GM21381 (cell line): ENCODE measurements at regions not wholly inside any gene's neighbourhood (a gene's known extent, or its start where the extent isn't known, plus 50 kb on each side); places are given as distances from the start of the nearest gene placed in this dataset.

Experiments
- ATAC-seq: cut with Tn5 transposase; IDR thresholded peaks from one replicate; pipeline ENCODE4 v1.9.1; 2021; ENCODE audit warnings: mild to moderate bottlenecking, moderate library complexity; ENCODE audit not compliant: unreplicated experiment

GRCh38 chr5:2575292-2575691 lies 176.2 kb downstream of the IRX2 start:
- no peak for ATAC-seq

- ATAC-seq, result no peak
Observed at GRCh38 chr5:2574155-2574554, 177.3 kb downstream of the IRX2 start.

- ATAC-seq, result no peak
Observed at GRCh38 chr5:2570586-2570985, 180.9 kb downstream of the IRX2 start.

- ATAC-seq, result no peak
Observed at GRCh38 chr5:2569774-2570542, 181.5 kb downstream of the IRX2 start.

- ATAC-seq, result no peak
Observed at GRCh38 chr5:2569176-2569575, 182.3 kb downstream of the IRX2 start.

- no peak for ATAC-seq
Observed at GRCh38 chr5:2566284-2566683, 185.2 kb downstream of the IRX2 start.

GRCh38 chr5:2565147-2565546 lies 186.3 kb downstream of the IRX2 start:
- no peak for ATAC-seq

GRCh38 chr5:2563046-2563445 lies 188.4 kb downstream of the IRX2 start:
- ATAC-seq, result no peak

GRCh38 chr5:2562036-2562435 lies 189.4 kb downstream of the IRX2 start:
- no peak for ATAC-seq

GRCh38 chr5:2560435-2560834 lies 191.0 kb downstream of the IRX2 start:
- no peak for ATAC-seq

GRCh38 chr5:2557435-2557834 lies 194.0 kb downstream of the IRX2 start:
- no peak for ATAC-seq

- no peak for ATAC-seq
Observed at GRCh38 chr5:2556375-2556966, 195.0 kb downstream of the IRX2 start.

- no peak for ATAC-seq
Observed at GRCh38 chr5:2553611-2554010, 197.9 kb downstream of the IRX2 start.

GRCh38 chr5:2550509-2550908 lies 201.0 kb downstream of the IRX2 start:
- no peak for ATAC-seq

GRCh38 chr5:2549900-2550299 lies 201.6 kb downstream of the IRX2 start:
- no peak for ATAC-seq

- no peak for ATAC-seq
Observed at GRCh38 chr5:2549354-2549753, 202.1 kb downstream of the IRX2 start.

- no peak for ATAC-seq
Observed at GRCh38 chr5:2546938-2547337, 204.5 kb downstream of the IRX2 start.

GRCh38 chr5:2544003-2544402 lies 207.5 kb downstream of the IRX2 start:
- ATAC-seq, result no peak

GRCh38 chr5:2542821-2543220 lies 208.7 kb downstream of the IRX2 start:
- no peak for ATAC-seq

- no peak for ATAC-seq
Observed at GRCh38 chr5:2542026-2542425, 209.5 kb downstream of the IRX2 start.

- no peak for ATAC-seq
Observed at GRCh38 chr5:2538169-2538568, 213.3 kb downstream of the IRX2 start.

GRCh38 chr5:2537378-2538145 lies 213.9 kb downstream of the IRX2 start:
- no peak for ATAC-seq
